ENCODE measurements at regions not wholly inside any gene's neighbourhood (a gene's known extent, or its start where the extent isn't known, plus 50 kb on each side); places are given as distances from the start of the nearest gene placed in this dataset.

GRCh38 chr14:101508196-101508947 is 52.9 kb upstream of the DIO3 start:
- TF ChIP-seq, protein P1, sequence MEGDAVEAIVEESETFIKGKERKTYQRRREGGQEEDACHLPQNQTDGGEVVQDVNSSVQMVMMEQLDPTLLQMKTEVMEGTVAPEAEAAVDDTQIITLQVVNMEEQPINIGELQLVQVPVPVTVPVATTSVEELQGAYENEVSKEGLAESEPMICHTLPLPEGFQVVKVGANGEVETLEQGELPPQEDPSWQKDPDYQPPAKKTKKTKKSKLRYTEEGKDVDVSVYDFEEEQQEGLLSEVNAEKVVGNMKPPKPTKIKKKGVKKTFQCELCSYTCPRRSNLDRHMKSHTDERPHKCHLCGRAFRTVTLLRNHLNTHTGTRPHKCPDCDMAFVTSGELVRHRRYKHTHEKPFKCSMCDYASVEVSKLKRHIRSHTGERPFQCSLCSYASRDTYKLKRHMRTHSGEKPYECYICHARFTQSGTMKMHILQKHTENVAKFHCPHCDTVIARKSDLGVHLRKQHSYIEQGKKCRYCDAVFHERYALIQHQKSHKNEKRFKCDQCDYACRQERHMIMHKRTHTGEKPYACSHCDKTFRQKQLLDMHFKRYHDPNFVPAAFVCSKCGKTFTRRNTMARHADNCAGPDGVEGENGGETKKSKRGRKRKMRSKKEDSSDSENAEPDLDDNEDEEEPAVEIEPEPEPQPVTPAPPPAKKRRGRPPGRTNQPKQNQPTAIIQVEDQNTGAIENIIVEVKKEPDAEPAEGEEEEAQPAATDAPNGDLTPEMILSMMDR (IDR thresholded peaks at IDR 0.05; ENCODE audit: low read depth, low read length): no peak
- H3K4me3 ChIP-seq (ENCODE audit: low read depth, low read length): no peak overlapping the region

DNA sequence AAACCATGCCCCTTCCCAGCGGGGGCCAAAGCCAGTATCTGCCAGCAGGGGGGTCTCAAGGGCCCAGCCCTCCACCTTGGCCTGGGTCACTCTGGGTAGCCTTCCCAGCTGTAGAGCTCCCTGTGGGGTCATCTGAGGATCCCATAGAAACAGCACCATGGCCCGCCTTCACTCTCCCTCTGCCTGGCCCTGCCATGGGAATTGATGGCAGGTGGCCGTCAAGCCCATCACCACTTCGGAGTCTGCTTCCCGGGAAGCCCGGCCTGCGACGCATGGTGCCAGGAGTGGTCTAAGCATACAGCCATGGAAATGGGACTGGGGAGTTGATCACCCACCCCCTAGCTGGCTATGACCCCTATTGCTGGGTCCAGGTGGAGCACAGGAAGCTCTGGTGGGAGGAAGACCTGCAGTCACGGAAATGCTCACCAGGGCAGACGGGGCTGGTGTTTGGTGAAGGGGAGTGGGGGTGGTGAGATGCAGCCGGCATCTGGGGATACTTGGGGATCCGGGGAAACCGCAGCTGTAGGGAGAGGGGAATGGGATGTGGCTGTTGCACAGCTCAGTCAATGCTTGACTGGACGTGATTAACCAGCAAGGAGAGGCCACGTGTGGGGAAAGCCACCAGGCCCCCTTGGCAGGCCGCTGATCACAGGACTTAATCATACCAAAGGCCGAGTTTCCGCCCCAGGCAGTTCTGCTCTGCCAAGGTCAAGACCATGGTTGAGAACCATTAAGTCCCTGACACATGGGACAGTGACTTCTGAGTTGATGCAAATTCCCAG is 52.2 kb upstream of the DIO3 start:
- TF ChIP-seq, protein P1 (IDR thresholded peaks at IDR 0.05; ENCODE audit: low read depth, low read length): no peak
- H3K4me3 ChIP-seq (ENCODE audit: low read depth, low read length): no peak overlapping the region

GRCh38 chr14:101509730-101510371 is 51.4 kb upstream of the DIO3 start:
- H3K4me3 ChIP-seq (ENCODE audit: low read depth, low read length): no peak overlapping the region
- TF ChIP-seq, protein P1 (IDR thresholded peaks at IDR 0.05; ENCODE audit: low read depth, low read length): no peak

DNA sequence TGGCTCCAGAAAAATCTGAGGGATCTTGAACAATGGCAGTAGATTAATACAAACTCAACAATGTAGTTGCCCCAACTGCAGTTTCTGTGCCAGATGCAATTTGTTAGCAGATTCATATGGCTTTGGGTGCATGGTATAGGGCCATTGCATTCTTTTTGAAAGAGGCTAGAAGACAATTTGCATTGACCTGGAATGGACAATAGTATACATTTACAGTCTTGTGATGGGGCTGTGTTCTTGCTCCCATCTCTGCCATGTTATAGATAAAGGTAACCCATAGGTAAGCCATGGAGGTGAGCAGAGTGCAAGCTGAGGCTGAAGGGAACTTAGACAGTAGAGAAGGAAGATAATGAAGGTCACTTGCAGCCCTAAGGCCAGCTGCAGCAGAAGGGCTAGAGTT is 50.1 kb upstream of the DIO3 start:
- H3K4me3 ChIP-seq (ENCODE audit: low read depth, low read length): no peak overlapping the region
- TF ChIP-seq, protein P1 (IDR thresholded peaks at IDR 0.05; ENCODE audit: low read depth, low read length): no peak
